ENCODE measurements at regions not wholly inside any gene's neighbourhood (a gene's known extent, or its start where the extent isn't known, plus 50 kb on each side); places are given as distances from the start of the nearest gene placed in this dataset.
"Not testable (repeated sequence)": the region's sequence is repeated elsewhere in the genome, so short reads cannot be mapped to it uniquely, and the experiment has no call there.

DNA sequence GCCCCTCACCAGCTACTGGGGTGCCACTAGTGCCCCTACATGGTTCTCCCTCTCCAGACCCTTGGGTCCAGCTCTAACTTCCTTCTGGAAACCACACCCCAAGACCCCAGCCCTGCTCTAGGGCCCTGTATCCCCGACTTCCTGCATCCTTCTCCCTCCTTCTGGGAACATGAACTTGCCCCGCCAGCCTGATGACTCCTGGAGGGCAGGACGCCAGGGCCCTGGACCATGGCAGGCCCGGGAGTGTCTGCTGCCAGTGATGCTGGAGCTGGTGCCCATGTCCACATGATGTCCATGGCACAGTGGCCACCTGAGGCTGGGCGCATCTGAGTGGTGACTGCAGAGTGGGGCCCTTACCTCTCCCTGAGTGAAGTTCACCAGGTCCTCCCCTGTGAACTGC, 165.9 kb downstream of the GOLGA6L4 start:
- TF ChIP-seq, protein P1, sequence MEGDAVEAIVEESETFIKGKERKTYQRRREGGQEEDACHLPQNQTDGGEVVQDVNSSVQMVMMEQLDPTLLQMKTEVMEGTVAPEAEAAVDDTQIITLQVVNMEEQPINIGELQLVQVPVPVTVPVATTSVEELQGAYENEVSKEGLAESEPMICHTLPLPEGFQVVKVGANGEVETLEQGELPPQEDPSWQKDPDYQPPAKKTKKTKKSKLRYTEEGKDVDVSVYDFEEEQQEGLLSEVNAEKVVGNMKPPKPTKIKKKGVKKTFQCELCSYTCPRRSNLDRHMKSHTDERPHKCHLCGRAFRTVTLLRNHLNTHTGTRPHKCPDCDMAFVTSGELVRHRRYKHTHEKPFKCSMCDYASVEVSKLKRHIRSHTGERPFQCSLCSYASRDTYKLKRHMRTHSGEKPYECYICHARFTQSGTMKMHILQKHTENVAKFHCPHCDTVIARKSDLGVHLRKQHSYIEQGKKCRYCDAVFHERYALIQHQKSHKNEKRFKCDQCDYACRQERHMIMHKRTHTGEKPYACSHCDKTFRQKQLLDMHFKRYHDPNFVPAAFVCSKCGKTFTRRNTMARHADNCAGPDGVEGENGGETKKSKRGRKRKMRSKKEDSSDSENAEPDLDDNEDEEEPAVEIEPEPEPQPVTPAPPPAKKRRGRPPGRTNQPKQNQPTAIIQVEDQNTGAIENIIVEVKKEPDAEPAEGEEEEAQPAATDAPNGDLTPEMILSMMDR (IDR thresholded peaks at IDR 0.05): not testable (repeated sequence)
- TF ChIP-seq POLR2A (IDR thresholded peaks at IDR 0.05): not testable (repeated sequence)
